HEK293 (cell line): ENCODE measurements at regions not wholly inside any gene's neighbourhood (a gene's known extent, or its start where the extent isn't known, plus 50 kb on each side); places are given as distances from the start of the nearest gene placed in this dataset.

ENCODE experiments used
- HOXA7 ChIP-seq: sonication (generic); formaldehyde crosslinking; IDR thresholded peaks from 2 replicates; pipeline ENCODE4 v1.8.1; 2022; ENCODE audit warnings: missing genetic modification reagents, borderline replicate concordance
- ZNF214 ChIP-seq: fragments of 450-650 bp; formaldehyde crosslinking; IDR thresholded peaks from 2 replicates; pipeline ENCODE4 v1.5.1; 2017; ENCODE audit warnings: missing biosample characterization, mild to moderate bottlenecking, missing genetic modification characterization, borderline replicate concordance
- ZNF311 ChIP-seq: fragments of 450-650 bp; formaldehyde crosslinking; IDR thresholded peaks from 2 replicates; pipeline ENCODE4 v1.5.1; 2017; ENCODE audit warnings: missing biosample characterization, missing genetic modification characterization, borderline replicate concordance
- ZNF747 ChIP-seq: fragments of 450-650 bp; formaldehyde crosslinking; IDR thresholded peaks from 2 replicates; pipeline ENCODE4 v1.5.1; 2016; ENCODE audit warnings: missing biosample characterization, missing genetic modification characterization
- ZNF791 ChIP-seq: fragments of 450-650 bp; formaldehyde crosslinking; IDR thresholded peaks from 2 replicates; pipeline ENCODE4 v1.5.1; 2016; ENCODE audit warnings: missing biosample characterization, missing genetic modification characterization
- TF ChIP-seq, protein P1 (sequence below): fragments of 450-650 bp; formaldehyde crosslinking; IDR thresholded peaks from 2 replicates; pipeline ENCODE4 v1.5.1; 2016; ENCODE audit warnings: missing biosample characterization, missing genetic modification characterization

- no peak for TF ChIP-seq ZNF791 (tag by site-specific recombination)
- TF ChIP-seq, protein P1, sequence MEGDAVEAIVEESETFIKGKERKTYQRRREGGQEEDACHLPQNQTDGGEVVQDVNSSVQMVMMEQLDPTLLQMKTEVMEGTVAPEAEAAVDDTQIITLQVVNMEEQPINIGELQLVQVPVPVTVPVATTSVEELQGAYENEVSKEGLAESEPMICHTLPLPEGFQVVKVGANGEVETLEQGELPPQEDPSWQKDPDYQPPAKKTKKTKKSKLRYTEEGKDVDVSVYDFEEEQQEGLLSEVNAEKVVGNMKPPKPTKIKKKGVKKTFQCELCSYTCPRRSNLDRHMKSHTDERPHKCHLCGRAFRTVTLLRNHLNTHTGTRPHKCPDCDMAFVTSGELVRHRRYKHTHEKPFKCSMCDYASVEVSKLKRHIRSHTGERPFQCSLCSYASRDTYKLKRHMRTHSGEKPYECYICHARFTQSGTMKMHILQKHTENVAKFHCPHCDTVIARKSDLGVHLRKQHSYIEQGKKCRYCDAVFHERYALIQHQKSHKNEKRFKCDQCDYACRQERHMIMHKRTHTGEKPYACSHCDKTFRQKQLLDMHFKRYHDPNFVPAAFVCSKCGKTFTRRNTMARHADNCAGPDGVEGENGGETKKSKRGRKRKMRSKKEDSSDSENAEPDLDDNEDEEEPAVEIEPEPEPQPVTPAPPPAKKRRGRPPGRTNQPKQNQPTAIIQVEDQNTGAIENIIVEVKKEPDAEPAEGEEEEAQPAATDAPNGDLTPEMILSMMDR (tag by site-specific recombination): no peak
- no peak for TF ChIP-seq ZNF311 (tag by site-specific recombination)
- TF ChIP-seq ZNF747 (tag by site-specific recombination): no peak
- TF ChIP-seq ZNF214 (tag by site-specific recombination): no peak
- TF ChIP-seq HOXA7 (CRISPR knock-in tag): no peak
Measured at GRCh38 chr3:981156-981555, 111.7 kb upstream of the CNTN6 start.
